HG03460 (cell line): ENCODE measurements at regions not wholly inside any gene's neighbourhood (a gene's known extent, or its start where the extent isn't known, plus 50 kb on each side); places are given as distances from the start of the nearest gene placed in this dataset.

Experiments
- ATAC-seq: cut with Tn5 transposase; IDR thresholded peaks from one replicate; pipeline ENCODE4 v1.9.1; 2021; ENCODE audit not compliant: unreplicated experiment

GRCh38 chr5:145510769-145511168, 324.4 kb downstream of the PRELID2 start:
- no peak for ATAC-seq

GRCh38 chr5:145510324-145510723, 324.8 kb downstream of the PRELID2 start:
- ATAC-seq: no peak

- no peak for ATAC-seq
Observed at GRCh38 chr5:145509336-145510136, 325.6 kb downstream of the PRELID2 start.

DNA sequence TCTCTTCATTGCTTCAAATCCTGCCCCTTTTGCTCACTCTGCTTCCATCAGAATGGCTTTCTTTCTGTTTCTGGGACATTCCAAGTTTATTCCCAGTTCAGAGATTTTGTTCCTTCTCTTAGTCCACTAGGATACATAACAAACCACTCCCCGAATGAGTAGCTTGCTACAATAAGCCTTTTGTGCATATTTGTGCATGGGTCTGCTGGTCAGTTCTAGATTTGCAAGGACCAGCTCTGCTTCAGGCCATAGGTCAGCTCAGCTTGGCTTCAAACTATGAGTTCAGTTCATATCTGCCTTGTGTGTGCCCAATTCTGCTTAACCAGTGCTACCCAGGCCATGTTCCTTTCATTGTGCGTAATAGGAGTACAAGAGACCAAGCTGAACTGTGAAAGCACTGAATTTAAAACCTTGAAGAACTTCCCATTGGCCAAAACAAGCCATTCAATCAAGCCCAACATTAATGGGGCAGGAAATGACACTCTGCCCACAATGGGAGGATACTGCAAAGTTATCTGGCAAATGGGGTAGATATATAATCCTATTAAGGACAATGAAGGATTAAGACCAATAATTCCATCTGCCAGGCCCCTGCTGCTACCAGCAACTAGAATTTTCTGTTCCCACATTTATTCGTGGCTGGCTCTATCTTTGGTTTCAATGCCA, 328.8 kb downstream of the PRELID2 start:
- ATAC-seq: no peak

DNA sequence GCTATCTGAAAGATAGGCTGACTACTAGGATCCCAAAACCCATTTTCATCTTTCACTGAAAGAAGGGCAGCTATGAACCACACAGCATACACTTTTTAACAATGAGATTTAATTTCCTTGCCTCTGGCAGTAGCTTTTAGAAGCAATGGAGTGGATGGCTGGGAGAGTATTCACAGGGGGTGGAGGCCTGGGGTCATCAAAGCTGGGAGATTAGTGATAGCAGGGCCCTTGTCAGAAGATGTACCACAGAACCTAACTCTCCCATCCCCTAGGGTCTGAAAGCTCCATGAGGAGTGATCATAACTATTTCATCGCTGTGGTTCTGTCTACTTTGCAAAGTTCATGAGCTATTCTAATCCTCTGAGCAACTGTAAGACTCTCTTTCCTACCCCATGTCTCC, 332.2 kb downstream of the PRELID2 start:
- ATAC-seq: no peak

DNA sequence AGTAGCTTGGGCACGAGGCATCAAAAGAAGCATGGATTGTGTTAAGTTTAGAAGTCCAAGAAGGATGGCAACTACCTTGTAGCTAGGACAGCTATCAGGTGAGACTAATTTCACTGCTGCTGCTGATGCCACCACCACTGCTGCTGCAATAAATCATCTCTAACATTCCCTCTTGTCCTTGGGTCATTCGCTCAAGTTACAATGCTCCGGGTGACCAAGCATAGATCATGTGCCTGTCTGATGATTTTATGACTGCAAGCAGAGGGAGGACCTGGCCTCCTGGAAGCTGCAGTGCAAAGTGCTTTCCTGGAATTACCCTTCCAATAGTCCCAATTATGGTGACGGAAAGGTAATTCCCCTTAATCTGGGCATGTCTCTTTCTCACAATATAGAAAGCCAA, 334.4 kb downstream of the PRELID2 start:
- no peak for ATAC-seq

DNA sequence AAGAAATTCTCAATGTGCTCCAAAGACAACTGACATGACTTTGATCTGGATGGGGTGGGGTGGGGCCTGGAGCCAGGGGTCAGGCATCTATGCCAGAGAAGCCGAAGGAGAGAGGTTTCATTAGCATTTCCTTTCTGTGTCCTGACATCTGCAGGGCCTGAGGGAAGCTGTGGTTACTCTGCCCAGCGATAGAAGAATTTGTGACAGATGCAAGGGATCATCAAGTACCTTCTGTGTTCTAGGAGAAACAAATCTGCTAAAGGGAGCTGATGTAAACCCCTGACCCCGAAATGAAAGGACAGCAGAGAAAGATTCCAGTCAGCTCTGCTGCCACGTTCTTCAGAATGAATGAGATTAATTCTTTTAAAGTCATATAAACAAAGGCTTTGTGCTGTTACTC, 335.7 kb downstream of the PRELID2 start:
- no peak for ATAC-seq

- no peak for ATAC-seq
Observed at GRCh38 chr5:145497052-145497451, 338.1 kb downstream of the PRELID2 start.

GRCh38 chr5:145495741-145496140, 339.4 kb downstream of the PRELID2 start:
- ATAC-seq: no peak

GRCh38 chr5:145495196-145495595, 339.9 kb downstream of the PRELID2 start:
- ATAC-seq: no peak

GRCh38 chr5:145493435-145493834, 341.7 kb downstream of the PRELID2 start:
- no peak for ATAC-seq

DNA sequence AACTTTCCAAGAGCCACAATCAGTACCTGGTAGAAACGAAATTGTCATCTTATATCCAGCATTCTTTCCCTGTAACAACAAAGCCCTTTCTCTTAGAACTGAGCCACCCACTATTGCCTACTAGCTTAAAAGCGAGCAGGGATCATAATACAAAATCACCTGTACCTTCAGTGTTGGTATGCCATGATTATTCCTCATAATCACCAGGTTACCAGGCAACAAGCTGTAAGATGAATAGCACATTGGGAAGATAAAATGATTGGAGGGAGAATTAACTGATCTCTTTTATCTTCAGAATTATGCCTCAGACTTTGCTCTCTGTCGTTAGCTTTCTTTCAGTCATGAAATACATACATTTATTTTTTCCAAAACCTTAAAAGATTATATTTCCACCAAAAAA, 345.6 kb downstream of the PRELID2 start:
- no peak for ATAC-seq

GRCh38 chr5:145484158-145484557, 351.0 kb downstream of the PRELID2 start:
- ATAC-seq: no peak

DNA sequence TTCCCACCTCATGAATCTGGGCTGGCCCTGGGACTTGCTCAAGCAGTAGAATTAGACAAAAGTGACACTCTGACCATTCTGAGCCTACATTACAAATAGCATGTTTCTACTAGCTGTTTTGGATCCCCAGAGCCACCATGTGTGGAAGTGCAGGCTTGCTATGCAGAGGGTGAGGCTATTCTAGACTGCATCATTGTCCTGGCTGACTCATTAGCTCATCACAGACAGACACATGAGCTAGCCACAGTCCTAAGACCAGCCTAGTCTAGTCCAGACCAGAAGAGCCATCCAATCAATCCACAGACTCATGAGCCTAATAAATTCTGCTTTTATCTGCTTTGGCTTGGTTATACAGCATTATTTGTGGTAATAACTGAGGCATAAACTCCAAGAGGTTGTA, 351.9 kb downstream of the PRELID2 start:
- no peak for ATAC-seq

GRCh38 chr5:145479857-145480256, 355.3 kb downstream of the PRELID2 start:
- ATAC-seq: no peak

DNA sequence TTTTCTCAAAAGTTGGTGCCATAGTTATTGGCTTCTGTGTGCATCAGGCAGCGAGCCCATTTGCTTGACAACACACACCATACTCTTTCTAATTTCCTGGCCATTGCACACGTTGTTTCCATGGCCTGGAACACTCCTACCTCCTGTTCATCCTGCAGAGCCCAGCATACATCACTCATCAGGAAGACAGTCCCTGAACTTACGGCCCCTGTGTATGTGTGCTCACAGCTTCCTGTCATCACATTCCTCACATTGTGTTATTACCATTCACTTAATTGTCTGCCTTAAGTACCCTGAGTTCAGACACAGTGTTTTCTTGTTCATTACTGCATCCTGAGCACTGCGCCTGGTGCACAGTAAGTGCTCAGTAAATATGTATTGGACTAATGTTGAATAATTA, 355.9 kb downstream of the PRELID2 start:
- no peak for ATAC-seq

- ATAC-seq: no peak
Observed at GRCh38 chr5:145478651-145479050, 356.5 kb downstream of the PRELID2 start.

DNA sequence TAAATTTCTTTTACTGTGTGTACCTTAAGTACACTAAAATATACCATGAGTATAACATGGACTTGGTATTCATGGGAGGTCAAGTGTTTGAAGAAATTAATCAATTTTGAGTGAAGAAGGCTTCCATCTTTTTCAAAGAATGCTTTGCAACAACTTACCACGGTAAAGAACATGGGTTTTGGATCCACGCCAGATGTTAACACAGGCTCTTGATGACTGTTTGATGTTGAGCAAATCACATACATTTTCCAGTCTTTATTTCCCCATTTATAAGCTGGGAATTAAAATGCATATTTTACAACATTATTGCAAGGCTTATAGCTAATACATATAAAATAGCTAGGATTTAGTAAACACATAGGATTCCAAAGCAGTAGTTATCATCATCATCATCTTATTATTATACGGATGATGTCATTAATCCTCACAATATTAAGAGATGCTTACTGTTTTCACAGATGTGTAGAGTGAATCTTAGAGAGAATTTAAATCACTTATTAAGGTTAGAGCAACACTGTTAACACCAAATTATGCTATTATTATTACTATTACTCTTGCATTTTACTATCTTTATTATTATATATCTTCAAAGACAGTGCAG, 362.0 kb downstream of the PRELID2 start:
- no peak for ATAC-seq

GRCh38 chr5:145471831-145472612, 363.1 kb downstream of the PRELID2 start:
- no peak for ATAC-seq

GRCh38 chr5:145471026-145471425, 364.1 kb downstream of the PRELID2 start:
- no peak for ATAC-seq

GRCh38 chr5:145470396-145470979, 364.7 kb downstream of the PRELID2 start:
- ATAC-seq: no peak
